ENCODE measurements at regions not wholly inside any gene's neighbourhood (a gene's known extent, or its start where the extent isn't known, plus 50 kb on each side); places are given as distances from the start of the nearest gene placed in this dataset.

DNA sequence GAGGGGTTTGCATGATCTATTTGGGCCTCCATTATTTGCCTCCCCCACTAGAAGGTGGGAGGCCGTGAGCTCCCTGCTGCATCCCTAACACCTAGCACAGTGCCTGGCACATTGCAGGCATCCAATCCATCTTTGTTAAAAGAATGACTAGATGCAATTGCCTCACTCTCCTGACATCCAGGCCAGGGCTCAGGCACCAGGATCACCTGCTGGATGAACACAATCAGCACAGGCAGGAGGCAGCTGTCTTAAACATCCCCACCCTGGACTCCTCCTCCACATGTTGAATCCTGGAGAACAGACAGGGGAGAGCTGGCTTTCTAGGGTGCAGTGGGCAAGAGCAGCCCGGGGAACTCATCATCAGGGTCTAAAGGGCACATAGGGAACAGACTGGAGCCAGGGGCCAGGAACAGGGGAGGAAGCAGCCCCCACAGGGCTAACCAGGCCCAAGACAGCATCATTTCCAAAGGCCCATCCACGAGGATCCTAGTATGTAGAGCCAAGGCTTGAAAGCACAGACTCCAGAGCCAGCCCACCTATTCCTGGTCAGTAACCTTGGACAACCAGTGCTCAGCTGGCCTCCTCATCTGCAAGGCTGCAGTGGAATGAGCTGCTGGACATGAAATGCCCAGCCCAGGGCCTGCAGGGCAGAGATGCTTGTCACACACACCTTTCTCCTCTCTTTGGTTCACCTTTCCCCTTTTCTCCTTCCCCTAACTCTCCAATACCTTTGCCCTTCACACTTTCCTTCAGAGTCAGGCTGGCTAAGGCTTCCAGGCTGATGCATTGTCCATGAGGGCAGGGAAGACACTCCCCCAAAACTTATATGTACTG lies 254.4 kb upstream of the TLE3 start:
- TF ChIP-seq, protein P1, sequence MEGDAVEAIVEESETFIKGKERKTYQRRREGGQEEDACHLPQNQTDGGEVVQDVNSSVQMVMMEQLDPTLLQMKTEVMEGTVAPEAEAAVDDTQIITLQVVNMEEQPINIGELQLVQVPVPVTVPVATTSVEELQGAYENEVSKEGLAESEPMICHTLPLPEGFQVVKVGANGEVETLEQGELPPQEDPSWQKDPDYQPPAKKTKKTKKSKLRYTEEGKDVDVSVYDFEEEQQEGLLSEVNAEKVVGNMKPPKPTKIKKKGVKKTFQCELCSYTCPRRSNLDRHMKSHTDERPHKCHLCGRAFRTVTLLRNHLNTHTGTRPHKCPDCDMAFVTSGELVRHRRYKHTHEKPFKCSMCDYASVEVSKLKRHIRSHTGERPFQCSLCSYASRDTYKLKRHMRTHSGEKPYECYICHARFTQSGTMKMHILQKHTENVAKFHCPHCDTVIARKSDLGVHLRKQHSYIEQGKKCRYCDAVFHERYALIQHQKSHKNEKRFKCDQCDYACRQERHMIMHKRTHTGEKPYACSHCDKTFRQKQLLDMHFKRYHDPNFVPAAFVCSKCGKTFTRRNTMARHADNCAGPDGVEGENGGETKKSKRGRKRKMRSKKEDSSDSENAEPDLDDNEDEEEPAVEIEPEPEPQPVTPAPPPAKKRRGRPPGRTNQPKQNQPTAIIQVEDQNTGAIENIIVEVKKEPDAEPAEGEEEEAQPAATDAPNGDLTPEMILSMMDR (IDR thresholded peaks at IDR 0.05), result no peak
- no peak for TF ChIP-seq EZH2phosphoT487 (IDR thresholded peaks at IDR 0.05)
